ENCODE measurements at regions not wholly inside any gene's neighbourhood (a gene's known extent, or its start where the extent isn't known, plus 50 kb on each side); places are given as distances from the start of the nearest gene placed in this dataset.

GRCh38 chr4:184575306-184575705 lies 73.9 kb downstream of the CASP3 start:
- ATAC-seq = no peak
- no peaks in the 10 kb centered on the region for H3K4me1 ChIP-seq (ENCODE audit: low read depth)
- no peaks in the 10 kb centered on the region for H3K36me3 ChIP-seq (ENCODE audit: low read depth)
- intact Hi-C loops (cut with DNase I, micrococcal nuclease) = no loop called here
- H3K9me3 ChIP-seq = no peaks in the 10 kb centered on the region
- DNase-seq = no peak
- no peak overlapping the region for H3K4me3 ChIP-seq
- TF ChIP-seq CTCF (IDR thresholded peaks at IDR 0.05) = no peak

- ATAC-seq = no peak
- TF ChIP-seq CTCF (IDR thresholded peaks at IDR 0.05) = no peak
- intact Hi-C loops (cut with DNase I, micrococcal nuclease) = no loop called here
- H3K9me3 ChIP-seq = no peaks in the 10 kb centered on the region
- H3K4me3 ChIP-seq = no peak overlapping the region
- H3K4me1 ChIP-seq (ENCODE audit: low read depth) = no peaks in the 10 kb centered on the region
- H3K36me3 ChIP-seq (ENCODE audit: low read depth) = no peaks in the 10 kb centered on the region
- DNase-seq = no peak
These were observed 74.4 kb downstream of the CASP3 start for GRCh38 chr4:184574861-184575260.

- Histone ChIP-seq H3K4me1 (ENCODE audit: low read depth) (no peaks in the 10 kb centered on the region), H3K36me3 (ENCODE audit: low read depth) (no peaks in the 10 kb centered on the region), H3K9me3 (no peaks in the 10 kb centered on the region), H3K4me3 (no peak overlapping the region)
- no peak for TF ChIP-seq CTCF (IDR thresholded peaks at IDR 0.05)
- DNase-seq (no peak), ATAC-seq (no peak)
- intact Hi-C loops (cut with DNase I, micrococcal nuclease) = no loop called here
These were observed 75.5 kb downstream of the CASP3 start for GRCh38 chr4:184573701-184574100.

GRCh38 chr4:184568770-184569169 lies 80.5 kb downstream of the CASP3 start:
- no peak for ATAC-seq
- Histone ChIP-seq H3K4me3 (no peak overlapping the region), H3K9me3 (no peaks in the 10 kb centered on the region), H3K4me1 (ENCODE audit: low read depth) (no peaks in the 10 kb centered on the region), H3K36me3 (ENCODE audit: low read depth) (no peaks in the 10 kb centered on the region)
- intact Hi-C loops (cut with DNase I, micrococcal nuclease) = no loop called here
- no peak for TF ChIP-seq CTCF (IDR thresholded peaks at IDR 0.05)
- no peak for DNase-seq

GRCh38 chr4:184563621-184564020 lies 85.6 kb downstream of the CASP3 start:
- no peak for ATAC-seq
- H3K4me1 ChIP-seq (ENCODE audit: low read depth) = no peaks in the 10 kb centered on the region
- H3K9me3 ChIP-seq = no peaks in the 10 kb centered on the region
- TF ChIP-seq CTCF (IDR thresholded peaks at IDR 0.05) = no peak
- H3K36me3 ChIP-seq (ENCODE audit: low read depth) = no peaks in the 10 kb centered on the region
- intact Hi-C loops (cut with DNase I, micrococcal nuclease) = no loop called here
- DNase-seq = no peak
- H3K4me3 ChIP-seq = no peak overlapping the region

- intact Hi-C loops (cut with DNase I, micrococcal nuclease) = no loop called here
- Histone ChIP-seq H3K36me3 (ENCODE audit: low read depth) (no peaks in the 10 kb centered on the region), H3K4me1 (ENCODE audit: low read depth) (no peaks in the 10 kb centered on the region), H3K9me3 (no peaks in the 10 kb centered on the region), H3K4me3 (no peak overlapping the region)
- DNase-seq (no peak), ATAC-seq (no peak)
- no peak for TF ChIP-seq CTCF (IDR thresholded peaks at IDR 0.05)
These were observed 84.6 kb upstream of the IRF2 start for GRCh38 chr4:184558996-184559395.
